Mononuclear cell (primary cell): ENCODE measurements at regions not wholly inside any gene's neighbourhood (a gene's known extent, or its start where the extent isn't known, plus 50 kb on each side); places are given as distances from the start of the nearest gene placed in this dataset.
"Not testable (repeated sequence)": the region's sequence is repeated elsewhere in the genome, so short reads cannot be mapped to it uniquely, and the experiment has no call there.

Source experiments
- H3K27me3 ChIP-seq: 2 replicates; pipeline ENCODE4 v1.6.0; 2011; ENCODE audit warnings: low read length, control low read depth; ENCODE audit not compliant: insufficient read depth
- H3K4me1 ChIP-seq: 2 replicates; pipeline ENCODE4 v1.5.1; 2011; ENCODE audit warnings: mild to moderate bottlenecking, low read length, control low read depth; ENCODE audit not compliant: insufficient read depth
- H3K4me3 ChIP-seq: 2 replicates; pipeline ENCODE4 v1.5.1; 2011; ENCODE audit warnings: mild to moderate bottlenecking, low read length, moderate library complexity
- H3K9me3 ChIP-seq: 2 replicates; pipeline ENCODE4 v1.5.1; 2011; ENCODE audit warnings: low read depth, mild to moderate bottlenecking, control low read depth, low read length

DNA sequence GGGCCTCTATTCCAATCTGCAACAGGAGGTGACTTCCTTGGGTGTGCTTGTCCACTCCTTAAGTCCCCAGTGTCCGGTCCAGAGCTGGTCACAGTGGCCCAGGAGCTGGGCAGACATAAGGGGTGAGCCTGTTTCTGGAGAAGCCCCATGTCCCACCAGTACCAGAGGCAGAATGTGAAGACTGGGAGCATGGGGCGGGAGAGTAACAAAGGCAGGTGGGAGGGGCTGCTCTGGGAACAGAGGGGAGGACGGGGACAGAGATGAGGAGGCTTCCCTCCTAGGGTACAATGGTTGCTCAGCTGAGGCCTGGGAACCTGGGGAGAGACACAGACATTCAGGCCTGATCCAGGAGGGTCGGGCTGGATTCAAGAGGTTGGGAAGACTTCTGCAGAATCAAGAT lies 323.3 kb upstream of the TNRC6C start:
- Histone ChIP-seq H3K27me3 (no peaks in the 10 kb centered on the region), H3K9me3 (no peaks in the 10 kb centered on the region), H3K4me3 (no peak overlapping the region), H3K4me1 (no peaks in the 10 kb centered on the region)

DNA sequence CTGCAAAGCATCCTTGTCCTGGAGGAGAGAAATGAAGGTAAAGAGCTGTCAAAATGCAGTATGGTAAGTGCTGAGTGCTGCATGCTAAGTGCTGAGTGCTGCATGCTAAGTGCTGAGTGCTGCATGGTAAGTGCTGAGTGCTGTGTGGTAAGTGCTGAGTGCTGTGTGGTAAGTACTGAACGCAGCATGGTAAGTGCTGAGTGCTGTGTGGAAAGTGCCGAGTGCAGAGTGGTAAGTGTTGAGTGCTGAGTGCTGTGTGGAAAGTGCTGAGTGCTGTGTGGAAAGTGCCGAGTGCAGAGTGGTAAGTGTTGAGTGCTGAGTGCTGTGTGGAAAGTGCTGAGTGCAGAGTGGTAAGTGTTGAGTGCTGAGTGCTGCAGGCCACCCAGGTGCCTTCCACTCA lies 322.7 kb upstream of the TNRC6C start:
- not testable (repeated sequence) for H3K4me3 ChIP-seq, H3K4me1 ChIP-seq, H3K27me3 ChIP-seq, H3K9me3 ChIP-seq

DNA sequence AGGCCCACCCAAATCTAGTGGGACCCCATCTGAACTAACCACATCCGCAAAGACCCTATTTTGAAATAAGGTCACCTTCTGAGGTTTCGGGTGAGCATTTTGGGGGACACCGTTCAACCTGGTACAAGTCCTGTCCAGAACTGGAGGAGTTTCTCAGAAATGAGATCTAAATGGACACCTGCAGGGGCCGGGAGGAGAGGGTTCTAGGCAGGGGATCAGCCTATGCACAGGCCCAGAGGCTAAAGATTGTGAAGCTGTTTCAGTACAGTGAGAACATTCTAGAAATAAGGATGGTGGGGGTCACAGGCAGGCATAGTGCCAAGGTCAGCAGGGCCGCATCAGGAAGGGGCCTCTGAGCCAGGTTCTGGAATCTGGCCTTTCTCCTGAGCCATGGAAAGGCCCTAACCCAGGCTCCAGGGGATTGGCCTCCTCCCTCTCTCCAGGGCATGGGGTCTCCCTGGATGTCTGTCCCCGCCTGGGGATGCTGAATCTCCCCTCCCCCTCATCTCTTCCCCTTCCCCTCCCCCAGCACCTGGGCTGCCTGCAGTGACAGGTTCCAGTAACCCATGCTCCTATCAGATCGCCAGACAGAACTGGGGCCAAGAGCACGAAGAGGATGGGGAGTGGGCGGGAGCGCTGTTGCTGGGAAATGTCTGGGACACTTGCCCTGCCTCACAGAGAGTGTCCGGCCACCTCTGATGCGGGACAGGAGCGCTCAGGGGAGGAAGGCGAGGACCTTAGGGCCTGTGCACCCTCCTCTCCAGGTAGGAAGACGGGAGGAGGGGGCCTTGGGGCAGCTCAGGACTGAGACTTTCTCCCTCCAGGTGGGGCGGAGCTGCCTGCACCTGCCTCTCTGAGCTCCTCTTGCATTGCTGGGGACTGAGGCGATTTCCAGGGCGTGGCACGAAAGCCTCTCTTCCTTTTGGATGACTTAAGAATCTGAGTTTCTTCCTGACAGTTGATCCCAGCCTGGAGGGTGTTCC lies 321.4 kb upstream of the TNRC6C start:
- Histone ChIP-seq H3K4me3 (no peak overlapping the region), H3K9me3 (no peaks in the 10 kb centered on the region), H3K4me1 (no peaks in the 10 kb centered on the region), H3K27me3 (no peaks in the 10 kb centered on the region)

DNA sequence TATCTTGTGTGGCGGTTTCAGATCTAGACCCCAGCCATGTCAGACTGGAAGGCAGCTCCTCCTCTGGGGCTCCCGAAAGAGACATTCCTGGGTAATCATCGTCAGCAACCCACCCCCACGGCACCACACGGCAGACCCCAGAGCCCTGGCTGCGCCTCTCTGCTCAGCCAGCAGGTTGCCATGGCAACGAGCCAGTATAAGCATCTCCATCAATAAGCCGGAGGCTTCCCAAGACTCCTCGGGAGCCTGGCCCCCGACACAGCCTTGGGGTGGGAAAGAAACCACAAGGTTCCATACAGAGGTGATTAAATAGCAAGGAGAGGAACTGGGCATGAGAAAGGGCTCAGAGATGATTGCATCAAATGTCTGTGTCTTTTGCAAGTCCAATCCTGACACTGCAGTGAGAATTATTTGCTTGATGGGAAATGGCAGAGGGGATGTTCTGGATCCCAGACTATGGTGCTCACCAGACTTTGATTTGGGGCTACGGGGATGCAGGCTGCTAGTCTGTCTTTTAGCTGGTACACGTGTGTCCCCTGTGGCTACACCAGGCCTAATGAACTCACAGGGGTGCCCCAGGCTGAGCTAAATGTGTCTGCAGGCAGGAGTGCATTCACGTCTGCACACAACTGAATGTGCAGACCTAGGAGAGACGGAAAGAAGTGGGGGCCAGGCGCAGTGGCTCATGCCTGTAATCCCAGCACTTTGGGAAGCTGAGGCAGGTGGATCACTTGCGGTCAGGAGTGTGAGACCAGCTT lies 320.5 kb upstream of the TNRC6C start:
- no peaks in the 10 kb centered on the region for H3K9me3 ChIP-seq
- H3K27me3 ChIP-seq, result no peaks in the 10 kb centered on the region
- no peaks in the 10 kb centered on the region for H3K4me1 ChIP-seq
- H3K4me3 ChIP-seq, result no peak overlapping the region

DNA sequence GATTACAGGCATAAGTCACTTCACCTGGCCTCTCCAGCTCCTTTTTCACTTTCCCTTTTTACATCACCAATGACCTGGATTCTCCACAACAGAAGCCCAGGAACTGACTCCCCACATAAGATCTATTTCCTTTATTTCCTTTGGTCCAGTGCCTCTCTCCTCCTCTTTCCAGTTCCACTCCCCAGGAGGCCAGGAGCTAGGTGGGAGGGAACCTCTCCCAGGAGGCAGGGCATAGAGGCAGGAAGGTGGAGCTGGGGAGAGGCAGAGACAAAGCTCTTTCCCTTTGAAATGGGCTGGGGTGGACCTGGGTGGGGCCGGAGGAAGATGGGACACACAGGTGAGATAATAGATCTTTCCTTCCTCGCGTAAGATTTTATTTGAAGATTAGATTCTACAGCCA lies 318.3 kb upstream of the TNRC6C start:
- Histone ChIP-seq H3K4me1 (peaks cover 7% of the 10 kb centered on the region), H3K27me3 (no peaks in the 10 kb centered on the region), H3K4me3 (no peak overlapping the region), H3K9me3 (no peaks in the 10 kb centered on the region)

DNA sequence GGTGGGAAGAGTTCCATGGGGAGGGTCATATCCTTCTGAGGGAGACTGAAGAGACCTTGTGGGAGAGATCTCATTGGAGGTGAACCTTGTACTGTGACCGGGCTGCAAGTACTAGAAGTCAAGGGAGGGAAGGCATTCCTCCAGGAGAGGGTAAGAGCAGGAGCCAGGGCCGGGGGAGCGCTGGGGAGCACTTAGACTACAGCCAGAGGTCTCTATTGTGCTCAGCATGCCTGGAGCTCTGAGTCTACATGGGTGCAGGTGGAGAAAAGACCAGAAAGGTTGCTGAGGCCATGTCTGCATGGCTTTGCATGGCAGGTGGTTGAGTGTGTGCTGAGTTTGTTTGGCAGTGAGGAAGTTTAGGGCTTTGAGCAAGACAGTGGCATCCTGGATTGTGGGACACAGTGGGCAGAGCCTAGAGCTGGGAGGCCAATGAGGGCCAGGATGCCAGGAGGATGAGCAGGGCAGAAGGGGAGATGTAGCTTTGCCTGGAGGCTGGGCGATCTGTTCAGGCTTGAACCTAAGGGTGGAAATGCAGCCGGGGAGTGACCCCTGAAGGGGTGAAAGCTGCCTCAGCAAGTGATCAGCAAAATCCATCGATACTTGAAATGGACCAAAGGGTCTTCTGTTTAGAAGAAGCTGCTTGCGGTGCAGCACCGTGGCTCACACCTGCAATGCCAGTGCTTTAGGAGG lies 317.4 kb upstream of the TNRC6C start:
- Histone ChIP-seq H3K4me3 (no peak overlapping the region), H3K27me3 (no peaks in the 10 kb centered on the region), H3K4me1 (peaks cover 15% of the 10 kb centered on the region), H3K9me3 (no peaks in the 10 kb centered on the region)

DNA sequence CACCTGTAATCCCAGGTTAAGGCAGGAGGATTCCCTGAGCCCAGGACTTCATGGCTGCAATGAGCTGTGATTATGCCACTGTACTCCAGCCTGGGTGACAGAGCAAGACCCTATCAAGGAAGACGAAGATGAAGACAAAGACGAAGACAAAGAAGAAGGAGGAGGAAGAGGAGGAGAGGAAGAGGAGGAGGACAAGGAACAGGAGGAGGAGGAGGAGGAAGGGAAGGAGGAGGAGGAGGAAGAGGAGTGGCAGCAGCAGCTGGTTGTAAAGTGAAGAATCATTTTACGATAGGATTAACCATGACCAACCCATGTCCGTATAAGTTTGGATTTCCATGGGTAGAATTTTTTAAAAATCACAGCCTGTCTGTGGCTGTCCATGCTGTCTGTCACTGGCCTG lies 316.8 kb upstream of the TNRC6C start:
- Histone ChIP-seq H3K9me3 (no peaks in the 10 kb centered on the region), H3K4me3 (no peak overlapping the region), H3K27me3 (no peaks in the 10 kb centered on the region), H3K4me1 (peaks cover 16% of the 10 kb centered on the region)

DNA sequence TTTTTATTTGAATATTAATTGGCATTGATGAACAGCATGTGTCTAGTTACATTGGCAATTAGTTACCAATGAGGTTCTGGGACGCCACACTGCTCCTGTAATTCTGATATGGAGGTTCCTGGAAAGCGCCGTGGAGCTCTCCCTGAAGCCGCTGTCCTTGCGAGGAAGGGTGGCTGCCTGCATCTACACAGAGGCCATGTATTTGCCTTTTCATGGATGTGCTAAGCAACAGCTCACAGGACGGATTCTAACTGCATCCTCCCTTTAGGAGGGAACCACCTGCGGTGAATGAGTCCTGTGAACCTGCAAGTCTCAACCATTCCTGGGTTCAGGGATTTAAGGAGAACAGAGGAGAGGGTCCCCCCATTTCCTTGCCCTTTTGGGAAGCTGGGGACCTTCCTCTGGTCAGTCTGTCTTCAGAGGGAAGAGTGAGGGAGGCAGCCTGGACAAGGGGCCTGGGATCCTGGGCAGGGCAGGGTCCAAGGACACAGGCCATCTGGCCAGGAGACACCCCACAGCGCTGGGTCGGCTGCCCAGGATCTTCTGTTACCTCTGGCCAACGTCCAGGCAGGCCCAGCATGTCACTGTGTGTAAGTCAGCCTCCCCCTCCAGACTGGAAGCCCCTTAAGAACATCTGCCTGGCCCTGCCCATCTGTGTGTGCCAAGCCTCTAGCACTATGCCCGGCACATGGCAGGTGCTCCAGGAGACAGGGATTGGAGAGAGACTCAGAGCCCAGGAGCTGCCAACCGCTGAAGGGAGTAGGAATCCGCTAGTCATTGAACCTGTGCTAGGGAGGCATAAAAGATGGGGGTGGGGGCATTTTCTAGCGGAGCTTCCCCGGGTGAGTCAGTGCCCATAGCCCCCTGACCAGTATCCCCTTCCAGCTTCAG lies 314.1 kb upstream of the TNRC6C start:
- Histone ChIP-seq H3K9me3 (no peaks in the 10 kb centered on the region), H3K4me3 (no peak overlapping the region), H3K27me3 (no peaks in the 10 kb centered on the region), H3K4me1 (peaks cover 16% of the 10 kb centered on the region)

DNA sequence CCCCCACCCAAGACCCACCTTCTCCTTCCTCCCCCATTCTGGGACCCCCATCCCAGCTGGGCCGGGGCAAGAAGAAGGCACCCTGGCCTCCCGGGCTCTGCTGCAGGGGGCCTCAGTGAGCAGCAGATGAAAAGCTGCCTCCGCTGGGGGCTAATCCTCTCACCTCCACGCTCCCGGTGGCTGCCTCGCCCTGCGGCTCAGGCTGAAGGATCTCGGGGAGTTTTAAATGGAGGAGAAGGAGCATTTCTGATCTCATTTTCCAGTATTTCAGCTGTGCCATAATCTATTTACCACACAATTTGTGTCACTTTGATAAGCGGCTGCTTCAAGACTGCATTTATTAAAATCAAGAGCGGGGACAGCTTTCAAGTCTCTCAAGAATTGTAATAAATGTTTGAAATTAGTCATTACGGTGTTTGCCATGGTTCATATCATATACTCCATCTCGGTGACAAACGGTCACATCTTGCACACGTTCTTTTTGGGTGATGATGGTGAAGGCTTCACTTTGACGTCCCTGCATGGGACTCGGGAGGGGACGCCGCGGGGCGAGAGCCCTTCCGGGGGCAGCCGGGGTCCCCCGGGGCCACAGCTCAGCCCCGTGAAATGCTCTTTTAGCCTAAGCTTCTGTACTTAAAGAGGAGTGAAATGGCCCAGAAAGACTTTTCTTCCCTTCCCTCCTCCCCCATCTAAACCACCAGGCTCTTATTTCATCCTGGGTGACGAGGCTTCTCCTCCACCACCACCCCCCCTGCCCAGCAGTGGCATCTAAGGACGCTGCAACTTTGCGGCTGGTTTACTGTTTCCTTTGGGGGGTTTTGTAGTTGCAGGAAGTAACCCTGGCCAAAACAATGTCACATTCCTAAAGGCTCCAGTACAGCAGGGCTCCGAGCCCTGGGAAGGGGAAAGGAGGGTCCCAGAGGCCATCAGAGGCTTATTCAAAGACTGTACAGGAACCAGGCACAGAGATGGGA lies 313.1 kb upstream of the TNRC6C start:
- peaks cover 16% of the 10 kb centered on the region for H3K4me1 ChIP-seq
- peak overlapping the region; percentile 15 for H3K4me3 ChIP-seq
- H3K27me3 ChIP-seq, result no peaks in the 10 kb centered on the region
- no peaks in the 10 kb centered on the region for H3K9me3 ChIP-seq

DNA sequence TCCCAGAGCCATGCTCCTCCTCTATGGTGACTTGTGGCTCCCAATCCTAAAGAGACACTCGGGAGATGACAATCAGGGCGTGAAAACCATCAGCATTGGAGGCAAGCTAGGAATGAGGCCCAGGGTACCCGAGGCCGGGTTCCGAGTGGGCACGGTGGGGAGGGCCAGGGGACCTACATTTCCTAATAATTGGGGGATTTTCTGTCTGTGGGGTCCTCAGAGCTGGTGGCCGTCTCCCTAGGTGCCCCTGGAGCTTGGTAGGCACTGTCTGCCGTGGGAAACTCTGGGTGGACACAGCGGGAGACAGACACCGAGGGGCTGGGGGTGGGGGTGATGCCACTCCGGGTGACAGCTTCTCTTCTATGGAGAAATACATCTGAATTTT lies 312.5 kb upstream of the TNRC6C start:
- no peaks in the 10 kb centered on the region for H3K27me3 ChIP-seq
- H3K4me1 ChIP-seq, result peaks cover 16% of the 10 kb centered on the region
- no peak overlapping the region for H3K4me3 ChIP-seq
- H3K9me3 ChIP-seq, result no peaks in the 10 kb centered on the region

DNA sequence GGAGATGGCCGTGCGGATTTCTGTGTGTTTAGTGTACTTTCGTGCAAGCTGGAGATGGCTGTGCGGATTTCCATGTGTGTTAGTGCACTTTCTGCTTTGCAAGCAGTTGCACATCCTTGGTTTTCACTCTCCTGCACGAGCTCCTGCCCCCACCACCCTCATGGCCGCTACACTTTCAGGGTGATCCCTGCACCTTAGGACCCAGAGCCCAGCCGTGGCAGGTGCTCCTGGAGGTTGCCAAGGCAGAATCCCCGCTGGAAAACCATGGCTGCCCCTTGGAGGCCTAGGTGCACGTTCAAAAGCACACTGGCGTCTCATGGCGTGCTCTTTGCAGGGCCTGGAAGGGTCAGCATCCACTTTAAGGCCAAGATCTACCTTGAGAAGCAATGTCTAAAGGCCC lies 311.0 kb upstream of the TNRC6C start:
- no peaks in the 10 kb centered on the region for H3K27me3 ChIP-seq
- no peak overlapping the region for H3K4me3 ChIP-seq
- H3K9me3 ChIP-seq, result no peaks in the 10 kb centered on the region
- peaks cover 16% of the 10 kb centered on the region for H3K4me1 ChIP-seq

DNA sequence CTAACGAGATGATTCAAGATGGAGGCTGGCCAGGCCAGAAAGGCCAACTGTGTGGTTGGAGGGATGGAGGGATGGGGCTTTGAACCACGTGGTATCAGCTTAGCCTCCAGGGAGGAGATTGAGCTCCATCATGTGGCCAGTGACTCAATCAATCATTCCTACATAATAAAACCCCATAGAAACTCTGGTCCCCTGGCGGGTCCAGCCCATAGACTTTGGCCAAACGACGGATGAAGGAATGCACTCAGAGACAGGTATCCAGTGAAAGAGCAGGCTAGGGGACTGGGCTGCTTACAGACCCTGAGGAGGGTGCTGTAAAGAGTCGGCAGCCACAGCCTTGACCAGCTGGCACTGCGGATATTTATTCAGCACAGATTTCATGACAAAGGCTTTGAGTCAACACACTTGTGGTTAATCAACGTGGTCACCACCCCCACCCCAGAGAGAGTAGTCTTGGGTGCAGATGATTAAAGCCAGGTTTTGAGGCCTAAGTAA lies 308.7 kb upstream of the TNRC6C start:
- Histone ChIP-seq H3K4me1 (peaks cover 14% of the 10 kb centered on the region), H3K9me3 (no peaks in the 10 kb centered on the region), H3K27me3 (no peaks in the 10 kb centered on the region), H3K4me3 (no peak overlapping the region)

DNA sequence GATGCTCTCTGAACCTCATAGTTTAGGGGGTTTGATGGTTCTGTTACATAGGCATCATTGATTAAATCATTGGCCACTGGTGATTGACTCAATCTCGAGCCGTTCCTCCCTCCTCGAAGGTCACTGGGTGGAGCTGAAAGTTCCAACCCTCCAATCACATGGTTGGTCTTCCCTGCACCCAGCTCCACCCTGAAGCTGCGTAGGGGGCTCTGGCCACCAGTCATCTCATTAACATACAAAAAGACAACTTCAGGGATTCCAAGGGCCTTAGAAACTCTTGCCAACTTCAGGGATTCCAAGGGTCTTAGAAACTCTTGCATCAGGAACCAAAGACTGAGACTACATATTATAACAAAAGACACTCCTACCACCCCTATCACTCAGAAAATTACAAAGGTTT lies 306.5 kb upstream of the TNRC6C start:
- no peak overlapping the region for H3K4me3 ChIP-seq
- H3K4me1 ChIP-seq, result no peaks in the 10 kb centered on the region
- H3K9me3 ChIP-seq, result no peaks in the 10 kb centered on the region
- no peaks in the 10 kb centered on the region for H3K27me3 ChIP-seq
